AG09319 (cell line): ENCODE measurements at regions not wholly inside any gene's neighbourhood (a gene's known extent, or its start where the extent isn't known, plus 50 kb on each side); places are given as distances from the start of the nearest gene placed in this dataset.

Source experiments
- DNase-seq: peaks from one replicate; pipeline ENCODE4 v3.0.0-alpha.2; 2010; ENCODE audit warnings: low read depth; ENCODE audit errors: extremely low read depth
- CTCF ChIP-seq: IDR thresholded peaks from 2 replicates; pipeline ENCODE4 v1.5.1; 2011; ENCODE audit warnings: low read depth, mild to moderate bottlenecking, inconsistent platforms, low read length, moderate library complexity

- no peak for DNase-seq
- no peak for TF ChIP-seq CTCF
Observed at GRCh38 chr4:100280807-100281206, 90.5 kb upstream of the DDIT4L start.

GRCh38 chr4:100278567-100278966 lies 88.3 kb upstream of the DDIT4L start:
- TF ChIP-seq CTCF = no peak
- DNase-seq = no peak

GRCh38 chr4:100269446-100269845 lies 79.2 kb upstream of the DDIT4L start:
- no peak for DNase-seq
- TF ChIP-seq CTCF = no peak

GRCh38 chr4:100268789-100269188 lies 78.5 kb upstream of the DDIT4L start:
- DNase-seq = no peak
- TF ChIP-seq CTCF = no peak

GRCh38 chr4:100261346-100261745 lies 71.1 kb upstream of the DDIT4L start:
- DNase-seq = no peak

GRCh38 chr4:100258675-100259074 lies 68.4 kb upstream of the DDIT4L start:
- no peak for TF ChIP-seq CTCF
- DNase-seq = no peak

More at GRCh38 chr4:100261346-100261745, 71.1 kb upstream of the DDIT4L start:
- no peak for TF ChIP-seq CTCF

GRCh38 chr4:100257567-100257966 lies 67.3 kb upstream of the DDIT4L start:
- DNase-seq = no peak
- TF ChIP-seq CTCF = no peak

GRCh38 chr4:100254237-100254636 lies 64.0 kb upstream of the DDIT4L start:
- DNase-seq = no peak
- TF ChIP-seq CTCF = no peak
